SK-N-MC (cell line): ENCODE measurements at regions not wholly inside any gene's neighbourhood (a gene's known extent, or its start where the extent isn't known, plus 50 kb on each side); places are given as distances from the start of the nearest gene placed in this dataset.

Experiments used
- EZH2 ChIP-seq: fragments of 200-600 bp; sonication (generic); IDR thresholded peaks from one replicate; pipeline ENCODE4 v1.6.1; 2017; ENCODE audit warnings: antibody characterized with exemption
- FOXP2 ChIP-seq: optimal IDR thresholded peaks from 2 replicates; pipeline ENCODE3; 2011; ENCODE audit warnings: mild to moderate bottlenecking, moderate library complexity; ENCODE audit not compliant: insufficient read depth; ENCODE audit errors: extremely low read length, control extremely low read depth
- POLR2AphosphoS5 ChIP-seq: IDR thresholded peaks from 2 replicates; pipeline ENCODE4 v1.6.1; 2012; ENCODE audit warnings: mild to moderate bottlenecking, low read depth, low read length, borderline replicate concordance

DNA sequence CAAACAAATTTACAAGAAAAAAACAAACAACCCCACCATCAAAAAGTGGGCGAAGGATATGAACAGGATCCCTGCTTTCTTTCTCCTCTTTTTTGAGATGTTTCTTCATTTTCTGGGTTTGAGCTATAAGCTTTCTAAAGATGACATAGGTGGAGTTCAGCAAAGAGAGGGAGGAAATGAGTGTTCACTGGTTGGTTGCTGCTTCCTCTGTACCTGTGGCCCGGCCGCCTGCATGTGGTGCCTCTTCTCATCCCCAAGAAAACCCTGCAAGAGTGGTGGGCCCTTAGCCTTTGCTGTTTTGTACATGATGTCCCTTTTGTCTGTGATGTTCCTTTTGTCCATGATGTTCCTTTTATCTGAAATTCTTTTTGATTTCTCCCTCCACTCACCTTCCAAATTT, 178.4 kb upstream of the SERP2 start:
- TF ChIP-seq POLR2AphosphoS5 (no peak), EZH2 (no peak), FOXP2 (no peak)
